Liver (tissue), 8 donors: ENCODE measurements at regions not wholly inside any gene's neighbourhood (a gene's known extent, or its start where the extent isn't known, plus 50 kb on each side); places are given as distances from the start of the nearest gene placed in this dataset.

ENCODE experiments used
- DNase-seq: peaks from one replicate; pipeline ENCODE4 v3.0.0-alpha.2; 2017; ENCODE audit warnings: low spot score
- H3K27ac ChIP-seq, 2 donors: one replicate each; pipeline ENCODE4 v1.7.0; 2013; ENCODE audit warnings: inconsistent platforms in 2 of 2, low read length in 2 of 2, control low read depth in 1 of 2, low read depth in 1 of 2, mild to moderate bottlenecking in 1 of 2
- H3K27me3 ChIP-seq, 4 donors: one replicate each; pipeline versions ENCODE4 v1.6.1 to v1.7.0; 2013; ENCODE audit warnings: low read length in 3 of 4, inconsistent platforms in 1 of 4, mild to moderate bottlenecking in 1 of 4, moderate library complexity in 1 of 4; ENCODE audit not compliant: control insufficient read depth in 4 of 4, insufficient read depth in 4 of 4
- H3K36me3 ChIP-seq, 4 donors: one replicate each; pipeline versions ENCODE4 v1.6.1 to v1.7.0; 2013; ENCODE audit warnings: low read length in 3 of 4, mild to moderate bottlenecking in 3 of 4, low read depth in 1 of 4, moderate library complexity in 1 of 4; ENCODE audit not compliant: control insufficient read depth in 4 of 4, insufficient read depth in 3 of 4
- H3K4me1 ChIP-seq, 4 donors: one replicate each; pipeline versions ENCODE4 v1.6.1 to v1.7.0; 2013; ENCODE audit warnings: low read length in 3 of 4, mild to moderate bottlenecking in 3 of 4, moderate library complexity in 1 of 4; ENCODE audit not compliant: control insufficient read depth in 4 of 4, insufficient read depth in 4 of 4
- H3K4me3 ChIP-seq, 3 donors: one replicate each; pipeline versions ENCODE4 v1.6.1 to v1.7.0; 2013; ENCODE audit warnings: low read length in 3 of 3, control low read depth in 1 of 3, low read depth in 1 of 3, mild to moderate bottlenecking in 1 of 3
- H3K9ac ChIP-seq, 2 donors: one replicate each; pipeline ENCODE4 v1.7.0; 2013; ENCODE audit warnings: low read length in 2 of 2, mild to moderate bottlenecking in 2 of 2, moderate library complexity in 2 of 2, control low read depth in 1 of 2, low read depth in 1 of 2
- H3K9me3 ChIP-seq, 4 donors: one replicate each; pipeline versions ENCODE4 v1.6.1 to v1.7.0; 2013; ENCODE audit warnings: low read length in 3 of 4; ENCODE audit not compliant: control insufficient read depth in 4 of 4
- EGR1 ChIP-seq, 2 donors: IDR thresholded peaks; 2 replicates each; pipeline ENCODE4 v1.6.1; 2016 to 2018; ENCODE audit warnings: antibody characterized with exemption in 2 of 2, low read depth in 2 of 2
- FOXA2 ChIP-seq: IDR thresholded peaks from 2 replicates; pipeline ENCODE4 v1.6.1; 2016; ENCODE audit warnings: antibody characterized with exemption
- GABPA ChIP-seq, 2 donors: IDR thresholded peaks in 1 of 2; conservative IDR thresholded peaks in 1 of 2; 2 replicates each; pipeline ENCODE4 v1.6.1; 2016; ENCODE audit warnings: antibody characterized with exemption in 2 of 2, mild to moderate bottlenecking in 1 of 2, moderate library complexity in 1 of 2
- HNF4A ChIP-seq, 2 donors: conservative IDR thresholded peaks; 2 replicates each; pipeline ENCODE4 v1.6.1; 2016; ENCODE audit warnings: antibody characterized with exemption in 2 of 2, mild to moderate bottlenecking in 2 of 2
- HNF4G ChIP-seq: IDR thresholded peaks from 2 replicates; pipeline ENCODE4 v1.6.1; 2016; ENCODE audit warnings: antibody characterized with exemption
- JUND ChIP-seq, 2 donors: IDR thresholded peaks; 2 replicates each; pipeline ENCODE4 v1.6.1; 2016; ENCODE audit warnings: antibody characterized with exemption in 2 of 2
- NR2F2 ChIP-seq: IDR thresholded peaks from 2 replicates; pipeline ENCODE4 v1.6.1; 2016; ENCODE audit warnings: antibody characterized with exemption
- SP1 ChIP-seq: IDR thresholded peaks from 2 replicates; pipeline ENCODE4 v1.6.1; 2018; ENCODE audit warnings: antibody characterized with exemption, mild to moderate bottlenecking
- WGBS: extraction: QIAGEN DNeasy Blood & Tissue Kit; methylation state at CpG from one replicate; pipeline ENCODE4 v1.1.7; 2013; 5-methylcytosine and 5-hydroxymethylcytosine counted together
- TF ChIP-seq, protein P1 (sequence below): fragments of 150-350 bp; IDR thresholded peaks from 2 replicates; pipeline ENCODE4 v1.5.1; 2017; ENCODE audit warnings: improper control_type of control experiment, low read depth, low read length; ENCODE audit not compliant: missing input control
- TF ChIP-seq, protein P2 (sequence below): IDR thresholded peaks from 2 replicates; pipeline ENCODE4 v1.6.1; 2016; ENCODE audit warnings: antibody characterized with exemption
- TF ChIP-seq, protein P3 (sequence below): IDR thresholded peaks from 2 replicates; pipeline ENCODE4 v1.6.1; 2016; ENCODE audit warnings: antibody characterized with exemption, mild to moderate bottlenecking
- TF ChIP-seq, protein P4 (sequence below): IDR thresholded peaks from 2 replicates; pipeline ENCODE4 v1.6.1; 2016; ENCODE audit warnings: antibody characterized with exemption
- donor health status: healthy.
- donor health status: healthy.
- donor health status: healthy.
- donor health status: healthy.
- donor health status: healthy.

DNA sequence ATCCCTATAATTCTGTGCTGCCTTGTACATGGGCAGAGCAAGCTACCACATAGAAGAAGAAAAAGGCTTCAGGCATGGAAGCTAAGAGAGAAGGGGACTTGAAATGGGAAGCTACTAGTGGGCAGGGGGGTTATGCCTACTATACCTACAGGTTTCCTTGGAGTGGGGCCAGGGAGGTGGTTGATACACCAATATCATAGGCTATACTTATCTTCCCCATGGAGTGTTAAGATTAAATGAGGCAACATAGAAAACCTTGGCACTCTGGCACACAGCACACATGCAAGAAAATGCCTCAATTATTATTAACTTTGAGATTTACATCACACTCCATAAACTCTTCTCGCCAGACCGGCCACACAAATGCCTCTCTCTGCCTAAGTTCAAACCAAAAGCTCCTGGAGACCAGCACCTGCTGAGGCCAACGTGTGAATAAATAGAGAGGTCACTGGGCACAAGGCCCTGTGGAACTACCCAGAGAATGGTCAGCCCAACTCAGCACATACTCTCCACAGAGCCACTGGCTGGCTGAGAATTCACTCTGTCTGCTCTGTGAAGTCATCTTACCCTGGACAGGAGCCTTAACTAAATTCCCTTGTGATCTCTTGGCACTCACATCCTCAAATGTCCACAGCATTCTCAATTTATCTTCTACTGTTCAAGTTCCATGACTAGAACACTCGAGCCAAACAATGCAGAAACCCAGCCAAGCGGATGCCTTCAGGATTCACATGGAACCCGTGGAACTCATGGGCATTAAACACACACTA, 498.7 kb downstream of the BCL11A start:
- TF ChIP-seq GABPA (IDR thresholded peaks at IDR 0.05 in 1 of 2, conservative IDR thresholded peaks at IDR 0.05 in 1 of 2) = no peak
- TF ChIP-seq, protein P1, sequence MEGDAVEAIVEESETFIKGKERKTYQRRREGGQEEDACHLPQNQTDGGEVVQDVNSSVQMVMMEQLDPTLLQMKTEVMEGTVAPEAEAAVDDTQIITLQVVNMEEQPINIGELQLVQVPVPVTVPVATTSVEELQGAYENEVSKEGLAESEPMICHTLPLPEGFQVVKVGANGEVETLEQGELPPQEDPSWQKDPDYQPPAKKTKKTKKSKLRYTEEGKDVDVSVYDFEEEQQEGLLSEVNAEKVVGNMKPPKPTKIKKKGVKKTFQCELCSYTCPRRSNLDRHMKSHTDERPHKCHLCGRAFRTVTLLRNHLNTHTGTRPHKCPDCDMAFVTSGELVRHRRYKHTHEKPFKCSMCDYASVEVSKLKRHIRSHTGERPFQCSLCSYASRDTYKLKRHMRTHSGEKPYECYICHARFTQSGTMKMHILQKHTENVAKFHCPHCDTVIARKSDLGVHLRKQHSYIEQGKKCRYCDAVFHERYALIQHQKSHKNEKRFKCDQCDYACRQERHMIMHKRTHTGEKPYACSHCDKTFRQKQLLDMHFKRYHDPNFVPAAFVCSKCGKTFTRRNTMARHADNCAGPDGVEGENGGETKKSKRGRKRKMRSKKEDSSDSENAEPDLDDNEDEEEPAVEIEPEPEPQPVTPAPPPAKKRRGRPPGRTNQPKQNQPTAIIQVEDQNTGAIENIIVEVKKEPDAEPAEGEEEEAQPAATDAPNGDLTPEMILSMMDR = no peak
- TF ChIP-seq, protein P2, sequence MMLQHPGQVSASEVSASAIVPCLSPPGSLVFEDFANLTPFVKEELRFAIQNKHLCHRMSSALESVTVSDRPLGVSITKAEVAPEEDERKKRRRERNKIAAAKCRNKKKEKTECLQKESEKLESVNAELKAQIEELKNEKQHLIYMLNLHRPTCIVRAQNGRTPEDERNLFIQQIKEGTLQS = no peak
- no peak for TF ChIP-seq HNF4A (conservative IDR thresholded peaks at IDR 0.05)
- no peak for DNase-seq
- Histone ChIP-seq H3K4me1 (no peaks in the 10 kb centered on the region), H3K9me3 (no peaks in the 10 kb centered on the region), H3K27me3 (peaks cover 0 to 4% (median 0%) of the 10 kb centered on the region in 4 donors), H3K36me3 (no peaks in the 10 kb centered on the region), H3K9ac (no peak overlapping the region), H3K27ac (no peak overlapping the region), H3K4me3 (no peak overlapping the region)
- WGBS = 63% methylated on average over 6 of the region's 6 CpGs

DNA sequence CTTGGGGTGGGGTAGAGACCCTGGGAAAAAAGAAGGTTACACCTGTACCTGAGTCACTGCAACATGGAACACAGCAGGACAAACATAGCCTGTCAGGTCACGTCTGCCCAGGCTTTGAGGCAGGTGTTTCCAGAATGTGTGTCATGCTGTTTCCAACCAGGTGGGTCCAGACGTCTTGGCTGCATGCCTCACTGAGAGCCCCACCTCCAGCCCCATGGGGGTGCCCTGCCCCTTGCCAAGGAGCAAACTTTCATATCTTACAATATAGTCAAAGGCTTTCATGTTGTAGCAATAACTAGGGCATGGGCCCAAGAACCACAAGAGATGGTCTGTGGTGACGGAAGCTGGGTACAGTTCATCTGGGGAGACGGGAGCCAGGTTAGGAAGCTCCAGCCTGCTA, 499.7 kb downstream of the BCL11A start:
- H3K36me3 ChIP-seq = no peaks in the 10 kb centered on the region
- peaks cover 0 to 2% (median 0%) of the 10 kb centered on the region in 4 donors for H3K27me3 ChIP-seq
- DNase-seq = no peak
- no peak overlapping the region for H3K9ac ChIP-seq
- H3K4me1 ChIP-seq = no peaks in the 10 kb centered on the region
- H3K27ac ChIP-seq = no peak overlapping the region
- H3K4me3 ChIP-seq = no peak overlapping the region
- no peaks in the 10 kb centered on the region for H3K9me3 ChIP-seq
- 74% methylated on average over 4 of the region's 4 CpGs for WGBS
- TF ChIP-seq FOXA2 (no peak), HNF4G (no peak), NR2F2 (no peak), HNF4A (conservative IDR thresholded peaks at IDR 0.05) (no peak), EGR1 (IDR thresholded peaks at IDR 0.05; ENCODE audit: low read depth in 2 of 2) (no peak)
- TF ChIP-seq, protein P3, sequence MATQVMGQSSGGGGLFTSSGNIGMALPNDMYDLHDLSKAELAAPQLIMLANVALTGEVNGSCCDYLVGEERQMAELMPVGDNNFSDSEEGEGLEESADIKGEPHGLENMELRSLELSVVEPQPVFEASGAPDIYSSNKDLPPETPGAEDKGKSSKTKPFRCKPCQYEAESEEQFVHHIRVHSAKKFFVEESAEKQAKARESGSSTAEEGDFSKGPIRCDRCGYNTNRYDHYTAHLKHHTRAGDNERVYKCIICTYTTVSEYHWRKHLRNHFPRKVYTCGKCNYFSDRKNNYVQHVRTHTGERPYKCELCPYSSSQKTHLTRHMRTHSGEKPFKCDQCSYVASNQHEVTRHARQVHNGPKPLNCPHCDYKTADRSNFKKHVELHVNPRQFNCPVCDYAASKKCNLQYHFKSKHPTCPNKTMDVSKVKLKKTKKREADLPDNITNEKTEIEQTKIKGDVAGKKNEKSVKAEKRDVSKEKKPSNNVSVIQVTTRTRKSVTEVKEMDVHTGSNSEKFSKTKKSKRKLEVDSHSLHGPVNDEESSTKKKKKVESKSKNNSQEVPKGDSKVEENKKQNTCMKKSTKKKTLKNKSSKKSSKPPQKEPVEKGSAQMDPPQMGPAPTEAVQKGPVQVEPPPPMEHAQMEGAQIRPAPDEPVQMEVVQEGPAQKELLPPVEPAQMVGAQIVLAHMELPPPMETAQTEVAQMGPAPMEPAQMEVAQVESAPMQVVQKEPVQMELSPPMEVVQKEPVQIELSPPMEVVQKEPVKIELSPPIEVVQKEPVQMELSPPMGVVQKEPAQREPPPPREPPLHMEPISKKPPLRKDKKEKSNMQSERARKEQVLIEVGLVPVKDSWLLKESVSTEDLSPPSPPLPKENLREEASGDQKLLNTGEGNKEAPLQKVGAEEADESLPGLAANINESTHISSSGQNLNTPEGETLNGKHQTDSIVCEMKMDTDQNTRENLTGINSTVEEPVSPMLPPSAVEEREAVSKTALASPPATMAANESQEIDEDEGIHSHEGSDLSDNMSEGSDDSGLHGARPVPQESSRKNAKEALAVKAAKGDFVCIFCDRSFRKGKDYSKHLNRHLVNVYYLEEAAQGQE = no peak
- TF ChIP-seq, protein P4, sequence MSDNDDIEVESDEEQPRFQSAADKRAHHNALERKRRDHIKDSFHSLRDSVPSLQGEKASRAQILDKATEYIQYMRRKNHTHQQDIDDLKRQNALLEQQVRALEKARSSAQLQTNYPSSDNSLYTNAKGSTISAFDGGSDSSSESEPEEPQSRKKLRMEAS = no peak

DNA sequence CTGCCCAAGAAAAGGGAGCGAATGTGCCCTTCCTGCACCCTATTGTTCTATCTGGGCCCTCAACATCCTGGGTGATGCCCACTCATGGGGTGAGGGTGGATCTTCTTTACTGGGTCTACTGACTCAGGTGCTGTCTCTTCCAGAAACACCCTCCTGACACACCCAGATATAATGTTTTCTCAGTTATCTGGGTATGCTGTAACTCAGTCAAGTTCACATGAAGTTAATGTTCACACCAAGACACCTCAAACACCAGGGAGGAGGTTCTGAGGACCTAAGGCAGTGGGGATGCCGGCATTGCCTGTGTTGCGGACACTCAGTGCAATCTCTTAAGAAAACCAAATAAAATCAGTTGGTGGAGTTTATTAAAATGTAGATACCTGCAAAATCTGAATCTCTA, 500.9 kb downstream of the BCL11A start:
- Histone ChIP-seq H3K9me3 (no peaks in the 10 kb centered on the region), H3K27me3 (no peaks in the 10 kb centered on the region), H3K27ac (no peak overlapping the region), H3K36me3 (no peaks in the 10 kb centered on the region), H3K9ac (no peak overlapping the region), H3K4me1 (no peaks in the 10 kb centered on the region), H3K4me3 (no peak overlapping the region)
- DNase-seq = no peak
- TF ChIP-seq SP1 (no peak), JUND (IDR thresholded peaks at IDR 0.05) (no peak), FOXA2 (no peak), GABPA (IDR thresholded peaks at IDR 0.05 in 1 of 2, conservative IDR thresholded peaks at IDR 0.05 in 1 of 2) (no peak)
- TF ChIP-seq, protein P1 = no peak
- WGBS = 81% methylated on average over 3 of the region's 3 CpGs
